HUES6 (cell line): ENCODE measurements at regions not wholly inside any gene's neighbourhood (a gene's known extent, or its start where the extent isn't known, plus 50 kb on each side); places are given as distances from the start of the nearest gene placed in this dataset.
"Not testable (repeated sequence)": the region's sequence is repeated elsewhere in the genome, so short reads cannot be mapped to it uniquely, and the experiment has no call there.

Experiments used
- H3K27ac ChIP-seq: 2 replicates; pipeline ENCODE4 v1.7.0; 2013; ENCODE audit warnings: low read depth, mild to moderate bottlenecking, low read length, inconsistent platforms
- H3K27me3 ChIP-seq: 2 replicates; pipeline ENCODE4 v1.6.1; 2013; ENCODE audit warnings: low read length; ENCODE audit not compliant: control insufficient read depth, insufficient read depth
- H3K36me3 ChIP-seq: 2 replicates; pipeline ENCODE4 v1.6.1; 2013; ENCODE audit warnings: low read length; ENCODE audit not compliant: control insufficient read depth, insufficient read depth
- H3K4me1 ChIP-seq: 2 replicates; pipeline ENCODE4 v1.6.1; 2013; ENCODE audit warnings: low read length; ENCODE audit not compliant: control insufficient read depth, insufficient read depth
- H3K4me3 ChIP-seq: 2 replicates; pipeline ENCODE4 v1.5.1; 2013; ENCODE audit warnings: low read depth, low read length
- H3K9ac ChIP-seq: one replicate; pipeline ENCODE4 v1.6.1; 2013; ENCODE audit warnings: mild to moderate bottlenecking, low read length
- H3K9me3 ChIP-seq: 2 replicates; pipeline ENCODE4 v1.6.1; 2013; ENCODE audit warnings: low read depth, low read length; ENCODE audit not compliant: control insufficient read depth, insufficient read depth

DNA sequence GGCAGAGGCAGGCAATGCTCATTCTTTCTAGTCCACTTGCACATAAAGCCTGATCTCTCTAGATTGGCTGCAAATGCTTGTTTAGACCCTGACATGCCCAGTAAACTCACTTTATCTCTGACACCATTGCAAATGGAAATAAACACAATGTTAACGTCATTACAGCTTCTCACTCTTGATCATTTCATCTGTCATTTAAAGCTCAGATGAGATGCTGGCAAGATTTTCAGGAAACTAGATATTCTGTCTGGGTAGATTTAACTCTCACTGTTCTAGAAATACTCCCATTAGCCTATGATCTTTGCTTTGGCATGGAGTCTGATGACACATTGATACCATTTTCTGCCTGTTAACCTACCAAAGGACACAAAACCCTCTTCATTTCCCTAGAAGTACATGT lies 320.7 kb upstream of the HNRNPA3 start:
- Histone ChIP-seq H3K9ac (no peak overlapping the region), H3K27ac (no peak overlapping the region), H3K4me1 (no peaks in the 10 kb centered on the region), H3K27me3 (no peaks in the 10 kb centered on the region), H3K36me3 (no peaks in the 10 kb centered on the region), H3K9me3 (no peaks in the 10 kb centered on the region), H3K4me3 (no peak overlapping the region)

DNA sequence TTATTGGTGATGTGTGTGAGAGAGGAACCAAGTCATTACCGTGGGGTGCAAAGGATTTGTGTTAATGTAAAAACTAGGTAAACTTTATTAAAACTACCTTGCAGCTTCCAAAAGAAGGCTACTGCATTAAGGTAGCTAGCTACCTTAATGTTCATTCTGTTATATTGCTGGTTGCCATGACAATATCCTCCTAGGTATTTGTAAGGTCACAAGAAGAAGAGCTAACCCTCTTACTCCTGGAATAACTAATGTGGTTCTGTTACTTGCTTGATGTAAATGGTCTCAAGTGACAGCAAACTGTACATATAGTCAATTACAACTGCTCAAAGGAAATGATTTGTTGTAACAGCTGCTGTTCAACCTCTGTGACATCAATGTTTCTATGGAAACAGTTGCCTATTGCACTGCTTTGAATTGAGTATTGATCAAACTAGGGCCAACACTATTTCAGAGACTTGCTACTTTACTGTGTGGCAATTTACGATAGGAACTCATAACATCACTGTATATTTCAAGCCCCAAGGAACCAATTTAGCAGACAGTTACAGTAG lies 319.8 kb upstream of the HNRNPA3 start:
- Histone ChIP-seq H3K9ac (no peak overlapping the region), H3K9me3 (no peaks in the 10 kb centered on the region), H3K4me3 (no peak overlapping the region), H3K36me3 (no peaks in the 10 kb centered on the region), H3K27me3 (no peaks in the 10 kb centered on the region), H3K4me1 (no peaks in the 10 kb centered on the region), H3K27ac (no peak overlapping the region)

DNA sequence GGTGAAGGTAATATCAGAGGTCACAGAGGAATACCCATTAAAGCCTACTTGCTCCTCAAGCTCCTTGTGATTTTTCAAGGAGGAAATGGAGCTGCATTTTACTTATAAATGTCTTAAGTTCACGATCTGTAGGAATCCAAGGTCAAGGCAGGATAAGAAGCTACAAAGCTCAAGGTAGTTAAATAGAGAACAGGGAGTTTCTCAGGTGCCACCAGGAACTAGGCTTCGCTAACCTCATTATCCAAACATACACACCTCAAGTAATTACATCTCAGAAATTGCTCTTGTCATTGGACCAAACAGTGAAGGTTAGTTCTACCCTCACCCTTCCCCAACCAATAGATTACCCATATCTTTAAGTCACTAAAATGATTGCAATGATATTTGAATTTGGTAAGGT lies 317.4 kb upstream of the HNRNPA3 start:
- Histone ChIP-seq H3K36me3 (no peaks in the 10 kb centered on the region), H3K27me3 (no peaks in the 10 kb centered on the region), H3K9me3 (no peaks in the 10 kb centered on the region), H3K4me3 (no peak overlapping the region), H3K9ac (no peak overlapping the region), H3K27ac (no peak overlapping the region), H3K4me1 (no peaks in the 10 kb centered on the region)

DNA sequence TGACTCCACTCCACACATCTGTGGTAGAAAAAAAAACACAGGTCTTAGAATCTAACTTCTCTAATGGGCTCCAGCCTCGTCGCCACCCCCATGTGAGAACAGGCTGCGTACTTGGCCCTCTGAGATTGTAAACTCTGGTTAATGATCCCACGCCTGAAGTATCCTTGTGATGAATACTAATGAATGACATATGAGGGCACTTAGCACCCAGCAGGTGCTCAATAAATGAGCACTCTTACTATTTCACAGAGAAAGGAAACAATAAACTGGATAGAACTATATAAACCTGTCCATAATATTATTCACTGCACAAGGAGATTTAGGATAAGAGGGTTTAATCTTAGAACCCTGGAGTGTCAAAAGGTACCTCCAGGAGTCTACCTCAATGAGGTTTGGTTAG lies 310.1 kb upstream of the HNRNPA3 start:
- H3K27ac ChIP-seq, result no peak overlapping the region
- no peaks in the 10 kb centered on the region for H3K27me3 ChIP-seq
- no peak overlapping the region for H3K4me3 ChIP-seq
- H3K9ac ChIP-seq, result no peak overlapping the region
- no peaks in the 10 kb centered on the region for H3K9me3 ChIP-seq
- no peaks in the 10 kb centered on the region for H3K36me3 ChIP-seq
- no peaks in the 10 kb centered on the region for H3K4me1 ChIP-seq

DNA sequence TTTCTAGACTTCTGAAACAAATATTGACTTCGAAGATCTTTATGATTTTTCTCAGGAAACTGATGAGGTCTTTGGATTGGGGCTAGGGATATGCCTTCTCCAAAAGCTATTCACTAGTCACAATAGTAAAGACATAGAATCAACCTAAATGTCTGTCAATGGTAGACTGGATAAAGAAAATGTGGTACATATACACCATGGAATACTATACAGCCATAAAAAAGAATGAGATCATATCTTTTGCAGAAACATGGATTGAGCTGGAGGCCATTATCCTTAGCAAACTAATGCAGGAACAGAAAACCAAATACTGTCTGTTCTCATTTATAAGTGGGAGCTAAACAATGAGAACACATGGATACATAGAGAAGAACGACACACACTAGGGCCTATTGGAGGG lies 308.5 kb upstream of the HNRNPA3 start:
- H3K27ac ChIP-seq, H3K9ac ChIP-seq, H3K9me3 ChIP-seq, H3K4me3 ChIP-seq, H3K36me3 ChIP-seq, H3K27me3 ChIP-seq, H3K4me1 ChIP-seq: not testable (repeated sequence)

DNA sequence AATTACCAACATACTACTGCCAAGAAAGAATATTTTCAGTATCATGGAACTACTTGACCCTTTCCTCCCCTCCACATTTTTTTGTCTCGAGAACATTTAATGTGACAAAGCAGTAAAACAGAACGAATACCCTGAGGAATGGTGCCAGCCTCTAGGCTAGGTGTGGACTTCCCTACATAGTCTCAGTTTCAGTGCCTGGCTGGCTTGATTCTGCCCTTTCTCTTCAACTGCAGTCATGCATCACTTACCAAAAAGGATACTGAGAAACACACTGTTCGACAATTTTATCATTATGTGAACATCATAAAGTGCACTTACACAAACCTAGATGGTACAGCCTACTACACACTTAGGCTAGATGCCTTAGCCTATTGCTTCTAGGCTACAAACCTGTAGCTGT lies 305.3 kb upstream of the HNRNPA3 start:
- Histone ChIP-seq H3K9me3 (no peaks in the 10 kb centered on the region), H3K36me3 (no peaks in the 10 kb centered on the region), H3K27me3 (no peaks in the 10 kb centered on the region), H3K9ac (no peak overlapping the region), H3K27ac (no peak overlapping the region), H3K4me3 (no peak overlapping the region), H3K4me1 (no peaks in the 10 kb centered on the region)

DNA sequence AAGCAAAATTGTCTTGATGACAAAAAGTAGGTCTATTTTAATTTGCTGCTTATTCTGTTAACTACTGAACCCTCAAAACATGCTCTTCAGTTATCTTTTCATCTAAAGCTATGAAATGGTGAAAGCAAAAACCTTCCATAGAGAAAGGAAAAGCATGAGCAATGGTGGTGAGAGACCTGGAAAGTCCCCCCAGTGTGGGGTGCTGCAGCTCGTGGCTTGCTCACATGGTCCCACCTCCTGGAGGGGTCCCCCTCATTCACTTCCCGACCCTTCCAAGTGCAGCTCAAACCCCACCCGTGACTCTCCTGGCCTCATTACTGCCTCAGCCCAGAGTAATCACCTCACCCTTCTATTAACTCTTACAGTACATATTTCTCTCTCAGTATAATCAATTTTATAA lies 301.8 kb upstream of the HNRNPA3 start:
- Histone ChIP-seq H3K36me3 (no peaks in the 10 kb centered on the region), H3K4me1 (no peaks in the 10 kb centered on the region), H3K9me3 (no peaks in the 10 kb centered on the region), H3K27me3 (no peaks in the 10 kb centered on the region), H3K27ac (no peak overlapping the region), H3K9ac (no peak overlapping the region), H3K4me3 (no peak overlapping the region)

DNA sequence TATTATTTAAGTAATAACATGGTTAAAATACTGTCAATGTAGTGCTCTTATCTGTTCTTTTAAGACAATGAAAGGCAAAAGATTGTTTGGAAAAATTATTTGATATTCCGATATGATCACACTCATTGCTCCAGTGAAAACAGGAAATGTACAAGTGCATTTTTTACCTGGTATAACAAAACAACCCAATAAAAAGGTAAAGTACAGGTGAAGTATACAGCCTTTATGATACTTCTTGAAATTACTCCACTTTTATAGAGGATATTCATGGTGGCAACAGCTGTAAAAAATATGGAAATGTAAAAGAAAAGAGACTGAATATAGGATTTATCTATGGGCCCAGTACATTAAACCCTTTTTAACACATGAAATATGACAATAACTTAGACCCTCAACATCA lies 298.6 kb upstream of the HNRNPA3 start:
- no peak overlapping the region for H3K4me3 ChIP-seq
- no peaks in the 10 kb centered on the region for H3K9me3 ChIP-seq
- H3K27ac ChIP-seq, result no peak overlapping the region
- no peaks in the 10 kb centered on the region for H3K27me3 ChIP-seq
- H3K9ac ChIP-seq, result no peak overlapping the region
- H3K36me3 ChIP-seq, result no peaks in the 10 kb centered on the region
- no peaks in the 10 kb centered on the region for H3K4me1 ChIP-seq

DNA sequence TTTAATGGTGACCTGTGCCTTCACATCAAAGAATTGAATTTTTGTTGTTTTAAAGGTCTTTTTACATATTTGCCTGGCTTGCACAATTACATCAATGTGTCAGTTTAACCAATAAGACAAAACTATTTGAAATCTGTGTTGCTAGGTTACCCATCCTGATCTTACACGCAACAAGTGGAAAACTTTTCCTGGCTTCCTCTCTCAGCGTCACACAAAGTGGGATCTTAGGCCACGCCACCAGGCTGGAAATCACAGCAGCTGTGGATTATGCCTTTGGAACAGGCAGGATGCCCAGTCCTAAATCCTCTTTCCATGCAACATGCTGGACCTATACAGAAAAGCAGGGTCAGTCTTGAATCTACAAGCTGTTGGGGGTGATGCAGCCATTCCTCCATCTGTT lies 298.2 kb upstream of the HNRNPA3 start:
- Histone ChIP-seq H3K36me3 (no peaks in the 10 kb centered on the region), H3K9me3 (no peaks in the 10 kb centered on the region), H3K27ac (no peak overlapping the region), H3K27me3 (no peaks in the 10 kb centered on the region), H3K9ac (no peak overlapping the region), H3K4me3 (no peak overlapping the region), H3K4me1 (no peaks in the 10 kb centered on the region)

DNA sequence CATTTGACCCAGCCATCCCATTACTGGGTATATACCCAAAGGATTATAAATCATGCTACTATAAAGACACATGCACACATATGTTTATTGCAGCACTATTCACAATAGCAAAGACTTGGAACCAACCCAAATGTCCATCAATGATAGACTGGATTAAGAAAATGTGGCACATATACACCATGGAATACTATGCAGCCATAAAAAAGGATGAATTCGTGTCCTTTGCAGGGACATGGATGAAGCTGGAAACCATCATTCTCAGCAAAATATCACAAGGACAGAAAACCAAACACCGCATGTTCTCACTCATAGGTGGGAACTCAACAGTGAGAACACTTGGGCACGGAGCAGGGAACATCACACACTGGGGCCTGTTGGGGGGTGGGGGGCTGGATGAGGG lies 290.0 kb upstream of the HNRNPA3 start:
- H3K27ac ChIP-seq, H3K36me3 ChIP-seq, H3K27me3 ChIP-seq, H3K9me3 ChIP-seq, H3K4me3 ChIP-seq, H3K9ac ChIP-seq, H3K4me1 ChIP-seq: not testable (repeated sequence)

DNA sequence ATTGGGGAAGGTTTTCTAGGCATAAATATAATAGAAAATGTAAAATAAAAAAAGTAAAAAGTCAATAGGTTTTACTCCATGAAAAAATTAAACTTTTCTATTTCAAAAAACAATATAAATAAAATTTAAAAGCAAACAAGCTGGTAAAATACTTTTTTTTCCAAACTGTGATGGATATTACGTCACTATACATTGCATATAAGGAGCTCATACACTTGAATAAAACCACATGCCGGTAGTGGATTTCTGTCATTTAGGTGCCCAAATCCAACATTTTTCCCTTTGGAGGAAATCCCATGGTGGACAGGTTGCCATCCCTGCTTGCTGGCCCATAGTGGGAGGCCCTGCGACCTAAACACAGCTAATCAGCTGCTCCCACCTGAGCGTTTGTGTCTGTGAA lies 289.4 kb upstream of the HNRNPA3 start:
- no peak overlapping the region for H3K9ac ChIP-seq
- H3K27ac ChIP-seq, result no peak overlapping the region
- no peaks in the 10 kb centered on the region for H3K27me3 ChIP-seq
- no peaks in the 10 kb centered on the region for H3K36me3 ChIP-seq
- no peak overlapping the region for H3K4me3 ChIP-seq
- peaks cover 8% of the 10 kb centered on the region; the same call in 1 of the 2 replicates for H3K9me3 ChIP-seq
- no peaks in the 10 kb centered on the region for H3K4me1 ChIP-seq

DNA sequence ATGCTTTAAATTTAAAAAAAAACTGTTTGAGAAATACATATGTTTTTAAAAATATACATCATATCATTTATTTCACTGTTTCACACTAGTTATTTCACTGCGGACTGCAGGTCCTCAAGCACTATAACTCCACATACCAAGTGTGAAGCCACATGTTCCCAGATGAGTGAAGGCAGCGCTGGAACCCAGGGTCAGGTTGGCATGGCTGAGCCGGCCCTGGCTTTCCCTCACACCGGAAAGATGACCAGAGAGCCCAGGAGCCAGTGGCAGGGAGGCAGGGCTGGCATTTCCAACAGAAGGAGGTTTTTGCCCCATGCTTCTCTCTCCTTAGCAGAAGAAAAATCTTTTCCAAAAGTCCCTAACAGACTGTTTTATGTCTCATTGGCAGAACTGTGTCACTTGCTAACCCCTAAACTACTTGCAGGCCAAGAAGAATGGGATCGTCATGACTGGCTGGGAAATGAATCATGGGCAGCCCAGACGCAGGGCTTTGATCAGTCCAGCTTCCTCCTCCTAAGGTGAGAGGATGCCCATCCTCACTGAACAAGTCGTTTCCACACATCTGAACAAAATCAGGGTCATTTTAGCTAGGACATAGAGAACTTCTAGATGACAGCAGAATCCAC lies 287.6 kb upstream of the HNRNPA3 start:
- H3K9me3 ChIP-seq, result peaks cover 8% of the 10 kb centered on the region; the same call in 1 of the 2 replicates
- no peaks in the 10 kb centered on the region for H3K36me3 ChIP-seq
- no peak overlapping the region for H3K27ac ChIP-seq
- H3K27me3 ChIP-seq, result no peaks in the 10 kb centered on the region
- H3K4me3 ChIP-seq, result no peak overlapping the region
- H3K9ac ChIP-seq, result no peak overlapping the region
- H3K4me1 ChIP-seq, result no peaks in the 10 kb centered on the region
